Neutrophil (primary cell): ENCODE measurements at regions not wholly inside any gene's neighbourhood (a gene's known extent, or its start where the extent isn't known, plus 50 kb on each side); places are given as distances from the start of the nearest gene placed in this dataset.

Experiments
- H3K27ac ChIP-seq: fragments of 200-600 bp; sonication (generic); 2 replicates; pipeline ENCODE4 v1.5.1; 2016; ENCODE audit warnings: mild to moderate bottlenecking, moderate library complexity
- H3K27me3 ChIP-seq: fragments of 200-600 bp; sonication (generic); 2 replicates; pipeline ENCODE4 v1.6.0; 2016; ENCODE audit warnings: mild to moderate bottlenecking
- H3K36me3 ChIP-seq: fragments of 200-600 bp; sonication (generic); 2 replicates; pipeline ENCODE4 v1.5.1; 2017
- H3K4me1 ChIP-seq, 2 experiments: fragments of 200-600 bp in 1 of 2; sonication (generic) in 1 of 2; 1 replicate in 1 of 2; 2 replicates in 1 of 2; pipeline versions ENCODE4 v1.5.1 to v1.6.1; 2013 to 2016; ENCODE audit warnings: low read depth in 1 of 2, low read length in 1 of 2, mild to moderate bottlenecking in 1 of 2, moderate library complexity in 1 of 2; ENCODE audit not compliant: control insufficient read depth in 1 of 2, insufficient read depth in 1 of 2
- H3K4me3 ChIP-seq, 2 experiments: fragments of 200-600 bp in 1 of 2; sonication (generic) in 1 of 2; 1 replicate in 1 of 2; 2 replicates in 1 of 2; pipeline ENCODE4 v1.5.1; 2013 to 2016; ENCODE audit warnings: low read depth in 1 of 2, low read length in 1 of 2, mild to moderate bottlenecking in 1 of 2, moderate library complexity in 1 of 2
- H3K9me3 ChIP-seq: fragments of 200-600 bp; sonication (generic); 2 replicates; pipeline ENCODE4 v1.5.1; 2016
- TF ChIP-seq, protein P1 (sequence below): fragments of 200-600 bp; sonication (generic); IDR thresholded peaks from 2 replicates; pipeline ENCODE4 v1.5.1; 2016; ENCODE audit warnings: antibody characterized with exemption

DNA sequence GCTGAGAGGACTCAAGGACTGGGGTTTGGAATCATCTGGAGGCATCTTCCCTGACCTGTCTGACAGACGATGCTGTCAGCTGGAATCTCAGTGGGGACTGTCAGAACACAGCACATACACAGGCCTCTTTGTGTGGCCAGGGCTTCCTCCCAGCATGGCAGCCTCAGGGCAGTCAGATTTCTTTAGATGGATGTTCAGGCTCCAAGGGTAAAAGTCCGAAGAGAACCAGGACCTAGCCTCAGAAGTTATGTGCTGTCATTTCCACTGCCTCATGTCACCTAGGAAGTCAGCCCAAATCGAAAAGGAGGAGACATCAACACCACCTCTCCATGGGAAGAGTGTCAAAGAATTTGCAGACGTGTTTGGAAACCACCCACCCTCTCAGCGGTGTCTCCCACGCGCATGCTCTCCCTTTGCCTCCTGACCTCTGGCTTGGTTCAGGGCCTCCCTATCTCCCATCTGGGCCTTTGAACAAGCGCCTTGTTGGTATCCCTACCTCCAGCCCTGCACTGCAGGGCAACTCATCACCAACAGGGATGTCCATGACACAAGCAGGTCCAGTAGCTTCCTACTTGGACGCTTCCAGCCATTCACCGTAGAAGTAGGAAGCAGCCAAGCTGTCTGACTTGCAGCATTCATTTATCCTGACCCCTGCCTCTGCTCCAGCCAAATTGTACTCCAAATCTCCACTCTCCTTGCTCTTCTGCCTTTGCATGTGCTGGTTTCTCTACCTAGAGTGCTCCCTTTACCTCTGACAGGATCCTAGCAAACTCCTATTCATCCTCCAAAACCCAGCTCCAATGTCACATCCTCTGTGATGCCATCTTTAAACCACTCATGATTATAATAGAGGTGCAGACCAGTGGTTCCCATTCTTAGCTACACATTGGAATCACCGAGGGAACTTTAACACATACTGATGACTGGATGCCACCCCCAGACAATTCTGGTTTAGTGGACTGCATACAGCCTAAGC is 121.6 kb downstream of the OAT start:
- Histone ChIP-seq H3K4me3 (no peak overlapping the region), H3K36me3 (no peaks in the 10 kb centered on the region), H3K9me3 (no peaks in the 10 kb centered on the region), H3K27ac (no peak overlapping the region), H3K4me1 (no peaks in the 10 kb centered on the region), H3K27me3 (no peaks in the 10 kb centered on the region)
- TF ChIP-seq, protein P1, sequence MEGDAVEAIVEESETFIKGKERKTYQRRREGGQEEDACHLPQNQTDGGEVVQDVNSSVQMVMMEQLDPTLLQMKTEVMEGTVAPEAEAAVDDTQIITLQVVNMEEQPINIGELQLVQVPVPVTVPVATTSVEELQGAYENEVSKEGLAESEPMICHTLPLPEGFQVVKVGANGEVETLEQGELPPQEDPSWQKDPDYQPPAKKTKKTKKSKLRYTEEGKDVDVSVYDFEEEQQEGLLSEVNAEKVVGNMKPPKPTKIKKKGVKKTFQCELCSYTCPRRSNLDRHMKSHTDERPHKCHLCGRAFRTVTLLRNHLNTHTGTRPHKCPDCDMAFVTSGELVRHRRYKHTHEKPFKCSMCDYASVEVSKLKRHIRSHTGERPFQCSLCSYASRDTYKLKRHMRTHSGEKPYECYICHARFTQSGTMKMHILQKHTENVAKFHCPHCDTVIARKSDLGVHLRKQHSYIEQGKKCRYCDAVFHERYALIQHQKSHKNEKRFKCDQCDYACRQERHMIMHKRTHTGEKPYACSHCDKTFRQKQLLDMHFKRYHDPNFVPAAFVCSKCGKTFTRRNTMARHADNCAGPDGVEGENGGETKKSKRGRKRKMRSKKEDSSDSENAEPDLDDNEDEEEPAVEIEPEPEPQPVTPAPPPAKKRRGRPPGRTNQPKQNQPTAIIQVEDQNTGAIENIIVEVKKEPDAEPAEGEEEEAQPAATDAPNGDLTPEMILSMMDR = no peak

DNA sequence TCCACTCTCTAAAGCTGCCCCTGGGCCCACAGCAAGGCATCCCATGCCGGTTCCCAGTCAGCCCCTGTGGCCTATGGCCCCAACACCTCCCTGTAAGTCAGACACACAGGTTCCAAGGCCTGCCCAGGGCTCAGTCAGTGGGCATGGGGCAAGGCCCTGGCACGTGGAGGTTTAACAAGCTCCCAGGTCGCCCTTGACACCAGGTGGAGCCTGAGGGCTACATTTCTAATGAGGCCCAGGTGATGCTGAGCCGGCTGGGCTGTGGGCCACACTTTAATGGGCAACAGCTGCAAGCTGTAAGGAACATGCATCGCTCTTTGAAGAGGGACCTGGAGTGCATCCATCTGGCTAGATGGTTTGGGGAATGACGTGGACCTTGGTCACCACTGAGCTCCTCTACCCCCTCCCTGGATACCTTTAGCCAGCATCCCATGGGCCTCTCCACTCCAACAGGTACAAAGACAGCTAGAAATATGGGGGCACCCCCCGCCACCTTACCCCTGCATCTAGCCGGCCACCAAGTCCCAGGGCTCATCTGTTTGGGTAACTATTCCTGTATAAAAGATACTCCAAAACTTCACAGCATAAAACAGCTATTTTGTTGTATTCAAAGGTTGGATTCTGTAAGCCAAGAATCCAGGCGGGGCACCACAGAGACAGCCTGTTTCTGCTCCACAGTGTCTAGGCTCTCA is 122.5 kb downstream of the OAT start:
- Histone ChIP-seq H3K36me3 (no peaks in the 10 kb centered on the region), H3K4me1 (peaks cover 8% of the 10 kb centered on the region in 2 experiments), H3K27me3 (no peaks in the 10 kb centered on the region), H3K27ac (no peak overlapping the region), H3K9me3 (no peaks in the 10 kb centered on the region), H3K4me3 (no peak overlapping the region)
- TF ChIP-seq, protein P1 = no peak

DNA sequence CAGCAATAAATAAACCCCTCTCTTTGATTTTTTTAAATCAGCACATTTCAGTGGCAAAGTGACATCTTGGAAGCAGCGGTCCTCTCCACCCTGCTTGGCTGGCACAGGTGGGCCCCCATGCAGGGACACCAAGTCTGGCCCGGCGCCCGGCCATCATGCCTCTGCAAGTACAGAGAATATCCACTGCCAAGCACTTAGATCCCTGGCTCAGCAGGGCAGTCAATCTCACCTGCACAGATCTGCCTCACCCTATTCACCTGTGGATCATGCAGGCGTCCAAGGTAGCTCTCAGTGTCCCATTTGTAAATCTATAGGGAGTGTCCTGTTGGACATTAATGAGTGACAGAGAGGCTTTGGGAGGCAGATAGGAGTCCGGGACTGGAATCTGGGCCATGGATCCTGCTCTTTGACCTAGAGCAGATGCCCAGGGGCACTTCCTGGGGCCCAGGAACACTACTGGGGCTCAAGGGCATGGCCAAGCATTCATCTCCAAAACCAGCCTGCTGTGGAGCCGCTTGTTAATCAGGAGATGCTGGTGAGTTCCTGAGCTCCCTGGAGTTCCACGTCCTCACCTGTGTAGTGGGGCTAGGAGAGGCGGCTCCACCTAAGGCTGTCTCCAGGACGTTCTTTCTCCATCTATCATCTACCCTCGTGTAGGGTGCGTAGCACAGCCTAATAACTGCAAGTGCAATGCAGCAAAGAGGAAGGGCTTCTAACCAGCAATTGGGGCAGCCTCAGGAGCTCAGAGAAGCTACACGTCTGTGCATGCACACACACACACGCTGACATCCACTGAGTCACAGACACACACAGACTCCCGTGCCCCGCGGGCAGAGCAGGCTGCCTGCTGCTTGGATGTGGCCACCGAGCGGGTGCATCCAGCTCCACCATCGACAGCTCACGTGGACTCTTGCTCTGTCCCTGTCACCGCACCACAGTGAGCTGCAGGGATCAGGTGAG is 123.6 kb downstream of the OAT start:
- peaks cover 19 to 20% of the 10 kb centered on the region in 2 experiments for H3K4me1 ChIP-seq
- H3K27ac ChIP-seq = no peak overlapping the region
- TF ChIP-seq, protein P1 = no peak

DNA sequence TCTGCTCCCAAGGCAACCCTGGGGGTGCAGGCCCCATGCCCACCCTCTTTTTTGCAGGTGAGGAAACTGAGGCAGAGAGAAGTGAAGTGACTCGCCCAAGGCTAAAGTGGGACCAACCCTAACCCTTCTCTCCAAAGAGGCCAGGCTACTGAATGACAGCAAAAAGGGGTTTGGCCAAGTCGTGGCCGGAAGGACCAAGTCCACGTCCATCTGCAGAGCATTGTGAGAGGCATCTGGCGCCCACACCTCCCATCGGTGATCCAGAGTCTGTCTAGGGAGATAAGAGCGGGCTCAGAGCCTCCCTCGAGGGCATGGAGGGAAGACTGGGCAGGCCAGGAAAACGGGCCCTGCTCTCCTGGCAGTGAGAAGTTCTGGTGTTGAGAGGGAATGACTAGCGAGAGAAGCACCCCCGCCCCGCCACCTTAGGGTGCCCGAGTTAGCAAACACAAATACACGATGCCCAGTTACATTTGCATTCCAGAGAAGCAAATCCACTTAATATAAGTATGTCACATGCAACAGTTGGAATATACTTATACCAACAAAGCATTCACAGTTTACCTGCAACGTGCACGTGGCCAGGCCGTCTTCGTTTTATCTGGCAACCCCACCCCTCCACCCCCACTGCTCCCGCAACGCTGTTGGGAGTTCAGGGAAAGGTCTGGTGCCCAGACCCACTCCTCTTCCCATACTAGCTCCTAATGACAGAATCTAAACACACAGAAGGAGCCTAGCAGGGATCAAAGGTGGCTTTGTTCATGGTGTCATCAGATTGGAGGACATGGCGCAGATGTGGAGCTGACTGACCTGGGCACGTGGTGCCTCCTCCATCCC is 124.9 kb downstream of the OAT start:
- no peaks in the 10 kb centered on the region for H3K36me3 ChIP-seq
- H3K9me3 ChIP-seq = no peaks in the 10 kb centered on the region
- no peaks in the 10 kb centered on the region for H3K27me3 ChIP-seq
- H3K27ac ChIP-seq = no peak overlapping the region
- no peak overlapping the region for H3K4me3 ChIP-seq
- H3K4me1 ChIP-seq = peaks cover 26 to 27% of the 10 kb centered on the region in 2 experiments
- TF ChIP-seq, protein P1 = no peak

More for the DNA sequence above, 123.6 kb downstream of the OAT start:
- Histone ChIP-seq H3K36me3 (no peaks in the 10 kb centered on the region), H3K9me3 (no peaks in the 10 kb centered on the region), H3K27me3 (no peaks in the 10 kb centered on the region), H3K4me3 (no peak overlapping the region)
